ENCODE measurements at regions not wholly inside any gene's neighbourhood (a gene's known extent, or its start where the extent isn't known, plus 50 kb on each side); places are given as distances from the start of the nearest gene placed in this dataset.

DNA sequence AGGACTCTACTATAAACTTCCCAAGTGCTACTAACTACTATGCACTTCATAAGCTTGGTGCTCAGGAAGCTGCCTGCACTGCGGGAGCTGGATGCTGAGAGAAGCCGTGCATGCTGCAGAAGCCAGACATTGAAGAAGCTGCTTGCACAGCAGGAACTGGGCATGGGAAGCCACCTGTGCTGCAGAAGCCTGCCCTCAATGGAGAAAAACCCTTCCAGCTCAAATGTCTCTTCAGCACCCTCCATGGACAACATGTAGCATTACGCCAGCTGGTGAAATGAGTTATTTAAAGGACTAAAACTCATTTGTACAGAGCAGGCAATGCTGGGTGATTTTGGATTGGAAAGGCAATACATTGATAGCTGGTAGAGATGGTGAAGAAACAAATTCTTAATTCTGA is 247.2 kb downstream of the KIF4B start:
- dilution Hi-C loops (cut with MboI; ENCODE audit: extremely low pct_ligation_motif_present, low sequenced_read_pairs), result no loop called here

DNA sequence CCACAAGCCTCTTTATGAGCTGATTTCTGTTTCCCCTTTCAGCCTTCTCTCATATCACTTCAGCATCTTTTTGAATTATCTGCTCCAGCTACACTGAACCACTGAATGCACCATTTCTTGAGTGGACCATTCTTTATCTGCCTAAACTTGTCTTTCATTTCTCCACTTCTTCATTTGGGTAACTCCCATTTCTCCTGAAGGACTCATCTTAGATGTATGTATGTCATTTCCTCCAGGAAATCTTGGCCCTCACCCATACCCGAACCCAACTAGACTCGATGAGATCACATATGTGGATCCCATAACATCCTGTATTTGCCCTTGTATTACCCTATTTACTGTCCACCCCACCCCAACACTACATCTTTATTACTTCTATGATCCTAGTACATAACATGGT is 249.8 kb downstream of the KIF4B start:
- TF ChIP-seq POLR2A (IDR thresholded peaks at IDR 0.05; ENCODE audit: low read depth, low read length), result no peak
- TF ChIP-seq, protein P1, sequence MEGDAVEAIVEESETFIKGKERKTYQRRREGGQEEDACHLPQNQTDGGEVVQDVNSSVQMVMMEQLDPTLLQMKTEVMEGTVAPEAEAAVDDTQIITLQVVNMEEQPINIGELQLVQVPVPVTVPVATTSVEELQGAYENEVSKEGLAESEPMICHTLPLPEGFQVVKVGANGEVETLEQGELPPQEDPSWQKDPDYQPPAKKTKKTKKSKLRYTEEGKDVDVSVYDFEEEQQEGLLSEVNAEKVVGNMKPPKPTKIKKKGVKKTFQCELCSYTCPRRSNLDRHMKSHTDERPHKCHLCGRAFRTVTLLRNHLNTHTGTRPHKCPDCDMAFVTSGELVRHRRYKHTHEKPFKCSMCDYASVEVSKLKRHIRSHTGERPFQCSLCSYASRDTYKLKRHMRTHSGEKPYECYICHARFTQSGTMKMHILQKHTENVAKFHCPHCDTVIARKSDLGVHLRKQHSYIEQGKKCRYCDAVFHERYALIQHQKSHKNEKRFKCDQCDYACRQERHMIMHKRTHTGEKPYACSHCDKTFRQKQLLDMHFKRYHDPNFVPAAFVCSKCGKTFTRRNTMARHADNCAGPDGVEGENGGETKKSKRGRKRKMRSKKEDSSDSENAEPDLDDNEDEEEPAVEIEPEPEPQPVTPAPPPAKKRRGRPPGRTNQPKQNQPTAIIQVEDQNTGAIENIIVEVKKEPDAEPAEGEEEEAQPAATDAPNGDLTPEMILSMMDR (IDR thresholded peaks at IDR 0.05; ENCODE audit: extremely low read depth in 1 of 2, insufficient read depth in 1 of 2, low read depth in 1 of 2, low read length in 2 of 2), result no peak
- no peak for FAIRE-seq
- no peaks in the 10 kb centered on the region for H4K20me1 ChIP-seq (replicated peaks; ENCODE audit: control insufficient read depth, extremely low read depth, insufficient read depth, low read length)
- H3K4me3 ChIP-seq (replicated peaks in 1 of 3; ENCODE audit: insufficient read depth in 1 of 3, low read depth in 1 of 3, low read length in 3 of 3), result no peak overlapping the region
- H3K9ac ChIP-seq (replicated peaks; ENCODE audit: extremely low read depth, insufficient read depth, low read length), result no peak overlapping the region
- no peaks in the 10 kb centered on the region for H3K4me1 ChIP-seq (ENCODE audit: control insufficient read depth, extremely low read depth, insufficient read depth, low read length)
- no peaks in the 10 kb centered on the region for H3K36me3 ChIP-seq (ENCODE audit: control insufficient read depth in 2 of 2, extremely low read depth in 1 of 2, insufficient read depth in 2 of 2, low read length in 2 of 2)
- H3K27ac ChIP-seq (ENCODE audit: insufficient read depth, low read depth, low read length), result no peak overlapping the region
- no peaks in the 10 kb centered on the region for H3K27me3 ChIP-seq (ENCODE audit: control insufficient read depth in 2 of 2, insufficient read depth in 2 of 2, low read length in 2 of 2)
- H3K9me3 ChIP-seq (replicated peaks; ENCODE audit: control insufficient read depth, insufficient read depth, low read length), result peaks cover 2% of the 10 kb centered on the region
- H3K4me2 ChIP-seq (ENCODE audit: insufficient read depth, low read length), result no peak overlapping the region
- dilution Hi-C loops (cut with MboI; ENCODE audit: extremely low pct_ligation_motif_present, low sequenced_read_pairs), result no loop called here
- intact Hi-C loops (cut with micrococcal nuclease), result no loop called here
- no peaks in the 10 kb centered on the region for H3K79me2 ChIP-seq (ENCODE audit: control insufficient read depth, insufficient read depth, low read length)
- BruUV-seq (replicated peaks), result no TSS peak
- H2AFZ ChIP-seq (ENCODE audit: low read depth, low read length), result no peak overlapping the region
- H3K9me1 ChIP-seq (replicated peaks; ENCODE audit: control insufficient read depth, extremely low read depth, insufficient read depth, low read length), result no peaks in the 10 kb centered on the region
- POLR2A ChIA-PET, result no interaction called here
- CTCF ChIA-PET, result no interaction called here
- no peak for DNase-seq (ENCODE audit: low read depth, low spot score)

More for the DNA sequence above, 247.2 kb downstream of the KIF4B start:
- intact Hi-C loops (cut with micrococcal nuclease), result no loop called here
- Histone ChIP-seq H3K27ac (ENCODE audit: insufficient read depth, low read depth, low read length) (no peak overlapping the region), H3K36me3 (ENCODE audit: control insufficient read depth in 2 of 2, extremely low read depth in 1 of 2, insufficient read depth in 2 of 2, low read length in 2 of 2) (no peaks in the 10 kb centered on the region), H3K27me3 (ENCODE audit: control insufficient read depth in 2 of 2, insufficient read depth in 2 of 2, low read length in 2 of 2) (no peaks in the 10 kb centered on the region), H3K9me1 (replicated peaks; ENCODE audit: control insufficient read depth, extremely low read depth, insufficient read depth, low read length) (no peaks in the 10 kb centered on the region), H3K4me1 (ENCODE audit: control insufficient read depth, extremely low read depth, insufficient read depth, low read length) (no peaks in the 10 kb centered on the region), H3K4me3 (replicated peaks in 1 of 3; ENCODE audit: insufficient read depth in 1 of 3, low read depth in 1 of 3, low read length in 3 of 3) (no peak overlapping the region), H3K9me3 (replicated peaks; ENCODE audit: control insufficient read depth, insufficient read depth, low read length) (peaks cover 4% of the 10 kb centered on the region), H3K4me2 (ENCODE audit: insufficient read depth, low read length) (no peak overlapping the region), H4K20me1 (replicated peaks; ENCODE audit: control insufficient read depth, extremely low read depth, insufficient read depth, low read length) (no peaks in the 10 kb centered on the region), H3K9ac (replicated peaks; ENCODE audit: extremely low read depth, insufficient read depth, low read length) (no peak overlapping the region), H2AFZ (ENCODE audit: low read depth, low read length) (no peak overlapping the region), H3K79me2 (ENCODE audit: control insufficient read depth, insufficient read depth, low read length) (no peaks in the 10 kb centered on the region)
- FAIRE-seq, result no peak
- ChIA-PET CTCF (no interaction called here), POLR2A (no interaction called here)
- no TSS peak for BruUV-seq (replicated peaks)
- no peak for DNase-seq (ENCODE audit: low read depth, low spot score)
- TF ChIP-seq EZH2 (IDR thresholded peaks at IDR 0.05; ENCODE audit: borderline replicate concordance, low read depth, low read length, severe bottlenecking) (no peak), MYC (IDR thresholded peaks at IDR 0.05; ENCODE audit: low read depth, low read length) (no peak)

Measured in endothelial cell of umbilical vein (primary cell).